Naive B cell (primary cell): ENCODE measurements at regions not wholly inside any gene's neighbourhood (a gene's known extent, or its start where the extent isn't known, plus 50 kb on each side); places are given as distances from the start of the nearest gene placed in this dataset.
A peak's percentile ranks its signal among the peaks of the same experiment; 100 is the strongest.

Experiments
- ATAC-seq, 2 donors: fragments of 150-1000 bp; cut with Tn5 transposase; 2 replicates each; pipeline ENCODE4 v1.10.0; 2021; ENCODE audit warnings: low read depth in 2 of 2, mild to moderate bottlenecking in 2 of 2, moderate library complexity in 2 of 2
- DNase-seq: peaks from one replicate; pipeline ENCODE4 v3.0.0; 2022
- H3K27ac Mint-ChIP-seq, 6 donors: one replicate each; pipeline ENCODE4 v1.8.0; 2020 to 2022; ENCODE audit warnings: mild to moderate bottlenecking in 6 of 6, mixed read lengths in 6 of 6, moderate library complexity in 5 of 6, inconsistent platforms in 2 of 6
- H3K27me3 Mint-ChIP-seq, 3 donors: one replicate each; pipeline ENCODE4 v1.8.0; 2021 to 2022; ENCODE audit warnings: mixed read lengths in 3 of 3, mild to moderate bottlenecking in 1 of 3
- H3K36me3 Mint-ChIP-seq, 2 donors: one replicate each; pipeline ENCODE4 v1.8.0; 2020 to 2022; ENCODE audit warnings: mixed read lengths in 2 of 2, inconsistent platforms in 1 of 2, mild to moderate bottlenecking in 1 of 2
- H3K4me1 Mint-ChIP-seq, 3 donors: one replicate each; pipeline ENCODE4 v1.8.0; 2020 to 2022; ENCODE audit warnings: mixed read lengths in 3 of 3, inconsistent platforms in 1 of 3, mild to moderate bottlenecking in 1 of 3, moderate library complexity in 1 of 3
- H3K4me3 Mint-ChIP-seq, 8 donors: one replicate each; pipeline ENCODE4 v1.8.0; 2020 to 2022; ENCODE audit warnings: mild to moderate bottlenecking in 8 of 8, mixed read lengths in 8 of 8, moderate library complexity in 8 of 8, inconsistent platforms in 2 of 8
- H3K9me3 Mint-ChIP-seq, 7 donors: one replicate each; pipeline ENCODE4 v1.8.0; 2020 to 2022; ENCODE audit warnings: mixed read lengths in 7 of 7, mild to moderate bottlenecking in 5 of 7, inconsistent platforms in 2 of 7, moderate library complexity in 1 of 7

GRCh38 chr6:139941826-139942225 is 567.4 kb upstream of the CITED2 start:
- H3K4me3 Mint-ChIP-seq = no peak overlapping the region
- H3K4me1 Mint-ChIP-seq = peaks cover 4 to 12% (median 10%) of the 10 kb centered on the region in 3 donors
- no peak overlapping the region for H3K27ac Mint-ChIP-seq
- peaks cover 0 to 8% (median 4%) of the 10 kb centered on the region in 3 donors for H3K27me3 Mint-ChIP-seq
- H3K36me3 Mint-ChIP-seq = no peaks in the 10 kb centered on the region
- H3K9me3 Mint-ChIP-seq = no peaks in the 10 kb centered on the region
- no peak for DNase-seq
- ATAC-seq = no peak

GRCh38 chr6:139940741-139941729 is 566.6 kb upstream of the CITED2 start:
- DNase-seq (no peak), ATAC-seq (peak; percentile 73 to 89)
- Mint-ChIP-seq H3K27me3 (peaks cover 0 to 8% (median 0%) of the 10 kb centered on the region in 3 donors), H3K4me1 (peaks cover 4 to 12% (median 10%) of the 10 kb centered on the region in 3 donors), H3K27ac (peak overlapping the region in 3 of 6 donors; percentile 12 to 62 (median 28)), H3K36me3 (no peaks in the 10 kb centered on the region), H3K4me3 (peak overlapping the region in 2 of 8 donors; percentile 6 to 49), H3K9me3 (no peaks in the 10 kb centered on the region)

GRCh38 chr6:139939189-139939979 is 564.9 kb upstream of the CITED2 start:
- H3K36me3 Mint-ChIP-seq = no peaks in the 10 kb centered on the region
- no peak overlapping the region for H3K4me3 Mint-ChIP-seq
- H3K27me3 Mint-ChIP-seq = no peaks in the 10 kb centered on the region
- no peak overlapping the region for H3K27ac Mint-ChIP-seq
- no peak for DNase-seq
- ATAC-seq = peak; percentile 49 to 68
- peaks cover 4 to 12% (median 10%) of the 10 kb centered on the region in 3 donors for H3K4me1 Mint-ChIP-seq
- no peaks in the 10 kb centered on the region for H3K9me3 Mint-ChIP-seq

GRCh38 chr6:139932671-139933070 is 558.2 kb upstream of the CITED2 start:
- Mint-ChIP-seq H3K27ac (no peak overlapping the region), H3K4me1 (no peaks in the 10 kb centered on the region), H3K36me3 (no peaks in the 10 kb centered on the region), H3K4me3 (no peak overlapping the region), H3K27me3 (no peaks in the 10 kb centered on the region), H3K9me3 (no peaks in the 10 kb centered on the region)
- DNase-seq (no peak), ATAC-seq (no peak)

GRCh38 chr6:139931747-139932146 is 557.3 kb upstream of the CITED2 start:
- DNase-seq = no peak
- H3K27me3 Mint-ChIP-seq = no peaks in the 10 kb centered on the region
- ATAC-seq = no peak
- H3K36me3 Mint-ChIP-seq = no peaks in the 10 kb centered on the region
- H3K4me1 Mint-ChIP-seq = no peaks in the 10 kb centered on the region
- no peak overlapping the region for H3K27ac Mint-ChIP-seq
- H3K4me3 Mint-ChIP-seq = no peak overlapping the region
- no peaks in the 10 kb centered on the region for H3K9me3 Mint-ChIP-seq

GRCh38 chr6:139927742-139928305 is 553.4 kb upstream of the CITED2 start:
- H3K9me3 Mint-ChIP-seq = no peaks in the 10 kb centered on the region
- no peak for ATAC-seq
- no peaks in the 10 kb centered on the region for H3K27me3 Mint-ChIP-seq
- no peak overlapping the region for H3K4me3 Mint-ChIP-seq
- H3K4me1 Mint-ChIP-seq = no peaks in the 10 kb centered on the region
- no peak overlapping the region for H3K27ac Mint-ChIP-seq
- DNase-seq = no peak
- H3K36me3 Mint-ChIP-seq = no peaks in the 10 kb centered on the region

- H3K4me3 Mint-ChIP-seq = no peak overlapping the region
- H3K27me3 Mint-ChIP-seq = no peaks in the 10 kb centered on the region
- no peak overlapping the region for H3K27ac Mint-ChIP-seq
- ATAC-seq = no peak
- H3K4me1 Mint-ChIP-seq = no peaks in the 10 kb centered on the region
- H3K9me3 Mint-ChIP-seq = no peaks in the 10 kb centered on the region
- no peak for DNase-seq
- H3K36me3 Mint-ChIP-seq = no peaks in the 10 kb centered on the region
Observed at GRCh38 chr6:139927236-139927635, 552.8 kb upstream of the CITED2 start.

- no peaks in the 10 kb centered on the region for H3K9me3 Mint-ChIP-seq
- DNase-seq = no peak
- no peak for ATAC-seq
- no peak overlapping the region for H3K27ac Mint-ChIP-seq
- H3K36me3 Mint-ChIP-seq = no peaks in the 10 kb centered on the region
- H3K4me1 Mint-ChIP-seq = no peaks in the 10 kb centered on the region
- H3K27me3 Mint-ChIP-seq = no peaks in the 10 kb centered on the region
- H3K4me3 Mint-ChIP-seq = no peak overlapping the region
Observed at GRCh38 chr6:139926711-139927110, 552.3 kb upstream of the CITED2 start.

GRCh38 chr6:139925894-139926641 is 551.6 kb upstream of the CITED2 start:
- DNase-seq = no peak
- no peaks in the 10 kb centered on the region for H3K27me3 Mint-ChIP-seq
- no peak for ATAC-seq
- no peak overlapping the region for H3K4me3 Mint-ChIP-seq
- no peaks in the 10 kb centered on the region for H3K9me3 Mint-ChIP-seq
- peak overlapping the region in 2 of 6 donors; percentile 4 to 23 for H3K27ac Mint-ChIP-seq
- no peaks in the 10 kb centered on the region for H3K36me3 Mint-ChIP-seq
- H3K4me1 Mint-ChIP-seq = no peaks in the 10 kb centered on the region

- ATAC-seq = no peak
- DNase-seq = no peak
- no peaks in the 10 kb centered on the region for H3K36me3 Mint-ChIP-seq
- H3K9me3 Mint-ChIP-seq = no peaks in the 10 kb centered on the region
- peaks cover 17 to 18% (median 17%) of the 10 kb centered on the region in 3 donors for H3K4me1 Mint-ChIP-seq
- no peak overlapping the region for H3K4me3 Mint-ChIP-seq
- H3K27me3 Mint-ChIP-seq = no peaks in the 10 kb centered on the region
- no peak overlapping the region for H3K27ac Mint-ChIP-seq
Observed at GRCh38 chr6:139923964-139924475, 549.6 kb upstream of the CITED2 start.

- no peak overlapping the region for H3K27ac Mint-ChIP-seq
- no peak overlapping the region for H3K4me3 Mint-ChIP-seq
- no peaks in the 10 kb centered on the region for H3K9me3 Mint-ChIP-seq
- ATAC-seq (no peak), DNase-seq (no peak)
- no peaks in the 10 kb centered on the region for H3K36me3 Mint-ChIP-seq
- no peaks in the 10 kb centered on the region for H3K27me3 Mint-ChIP-seq
- H3K4me1 Mint-ChIP-seq = peaks cover 17 to 23% (median 22%) of the 10 kb centered on the region in 3 donors
Observed at GRCh38 chr6:139922236-139922635, 547.8 kb upstream of the CITED2 start.

- H3K36me3 Mint-ChIP-seq = no peaks in the 10 kb centered on the region
- H3K4me3 Mint-ChIP-seq = peak overlapping the region in 2 of 8 donors; percentile 53 to 71
- no peaks in the 10 kb centered on the region for H3K9me3 Mint-ChIP-seq
- DNase-seq (no peak), ATAC-seq (no peak)
- peaks cover 17 to 23% (median 22%) of the 10 kb centered on the region in 3 donors for H3K4me1 Mint-ChIP-seq
- H3K27ac Mint-ChIP-seq = peak overlapping the region in 3 of 6 donors; percentile 0 to 71 (median 40)
- H3K27me3 Mint-ChIP-seq = peaks cover 0 to 4% (median 0%) of the 10 kb centered on the region in 3 donors
Observed at GRCh38 chr6:139920776-139921100, 546.3 kb upstream of the CITED2 start.
